Astrocyte (in vitro differentiated cells and primary cell): ENCODE measurements at regions not wholly inside any gene's neighbourhood (a gene's known extent, or its start where the extent isn't known, plus 50 kb on each side); places are given as distances from the start of the nearest gene placed in this dataset.

Experiments used
- DNase-seq: peaks from one replicate; pipeline ENCODE4 v3.0.0-alpha.2; 2010; ENCODE audit warnings: low read depth
- FAIRE-seq: peaks from 2 replicates; lab custom pipeline; 2011; peaks lifted over from hg19 to GRCh38; lab: Jason Lieb, UNC
- H2AFZ ChIP-seq: 2 replicates; pipeline ENCODE4 v1.6.0; 2012; ENCODE audit warnings: low read depth, low read length, inconsistent platforms
- H3K27ac ChIP-seq: 2 replicates; pipeline ENCODE4 v1.5.1; 2011; ENCODE audit warnings: low read depth, low read length, inconsistent platforms
- H3K27me3 ChIP-seq: 2 replicates; pipeline ENCODE4 v1.6.0; 2011; ENCODE audit warnings: low read length, inconsistent platforms; ENCODE audit not compliant: insufficient read depth
- H3K36me3 ChIP-seq: 2 replicates; pipeline ENCODE4 v1.5.1; 2011; ENCODE audit warnings: low read length, inconsistent platforms; ENCODE audit not compliant: insufficient read depth
- H3K4me1 ChIP-seq: 2 replicates; pipeline ENCODE4 v1.5.1; 2011; ENCODE audit warnings: low read length, inconsistent platforms; ENCODE audit not compliant: insufficient read depth
- H3K4me2 ChIP-seq: 2 replicates; pipeline ENCODE4 v1.6.0; 2012; ENCODE audit warnings: low read length, inconsistent platforms
- H3K4me3 ChIP-seq: 2 replicates; pipeline ENCODE4 v1.5.1; 2011; ENCODE audit warnings: low read depth, mild to moderate bottlenecking, low read length, inconsistent platforms; ENCODE audit not compliant: insufficient read depth
- H3K79me2 ChIP-seq: 2 replicates; pipeline ENCODE4 v1.6.0; 2012; ENCODE audit warnings: mild to moderate bottlenecking, low read length, inconsistent platforms; ENCODE audit not compliant: insufficient read depth
- H3K9ac ChIP-seq: 2 replicates; pipeline ENCODE4 v1.6.0; 2012; ENCODE audit warnings: mild to moderate bottlenecking, low read length, inconsistent platforms
- H3K9me3 ChIP-seq: 2 replicates; pipeline ENCODE4 v1.5.1; 2012; ENCODE audit warnings: low read depth, mild to moderate bottlenecking, low read length, inconsistent platforms; ENCODE audit not compliant: insufficient read depth
- H4K20me1 ChIP-seq: 2 replicates; pipeline ENCODE4 v1.6.0; 2012; ENCODE audit warnings: low read length, inconsistent platforms; ENCODE audit not compliant: insufficient read depth
- H3K27ac Mint-ChIP-seq: one replicate; pipeline ENCODE4 v1.8.0; 2021; ENCODE audit warnings: mild to moderate bottlenecking, mixed read lengths; ENCODE audit not compliant: unreplicated experiment
- H3K27me3 Mint-ChIP-seq: one replicate; pipeline ENCODE4 v1.8.0; 2021; ENCODE audit warnings: low read depth, mixed read lengths; ENCODE audit not compliant: unreplicated experiment
- H3K36me3 Mint-ChIP-seq: one replicate; pipeline ENCODE4 v1.8.0; 2021; ENCODE audit warnings: low read depth, mixed read lengths; ENCODE audit not compliant: unreplicated experiment
- H3K4me1 Mint-ChIP-seq: one replicate; pipeline ENCODE4 v1.8.0; 2021; ENCODE audit warnings: low read depth, mixed read lengths; ENCODE audit not compliant: unreplicated experiment
- H3K4me3 Mint-ChIP-seq: one replicate; pipeline ENCODE4 v1.8.0; 2021; ENCODE audit warnings: mild to moderate bottlenecking, moderate library complexity, mixed read lengths; ENCODE audit not compliant: unreplicated experiment
- H3K9me3 Mint-ChIP-seq: one replicate; pipeline ENCODE4 v1.8.0; 2021; ENCODE audit warnings: mild to moderate bottlenecking, mixed read lengths; ENCODE audit not compliant: unreplicated experiment
- EZH2 ChIP-seq: IDR thresholded peaks from 2 replicates; pipeline ENCODE4 v1.6.1; 2012; ENCODE audit warnings: mild to moderate bottlenecking, low read length, inconsistent platforms; ENCODE audit not compliant: insufficient read depth
- TF ChIP-seq, protein P1 (sequence below): IDR thresholded peaks from 2 replicates; pipeline ENCODE4 v1.5.1; 2011; ENCODE audit warnings: low read depth, mild to moderate bottlenecking, inconsistent platforms, low read length, moderate library complexity; ENCODE audit not compliant: insufficient read depth

- no peaks in the 10 kb centered on the region for H3K9me3 ChIP-seq
- TF ChIP-seq, protein P1, sequence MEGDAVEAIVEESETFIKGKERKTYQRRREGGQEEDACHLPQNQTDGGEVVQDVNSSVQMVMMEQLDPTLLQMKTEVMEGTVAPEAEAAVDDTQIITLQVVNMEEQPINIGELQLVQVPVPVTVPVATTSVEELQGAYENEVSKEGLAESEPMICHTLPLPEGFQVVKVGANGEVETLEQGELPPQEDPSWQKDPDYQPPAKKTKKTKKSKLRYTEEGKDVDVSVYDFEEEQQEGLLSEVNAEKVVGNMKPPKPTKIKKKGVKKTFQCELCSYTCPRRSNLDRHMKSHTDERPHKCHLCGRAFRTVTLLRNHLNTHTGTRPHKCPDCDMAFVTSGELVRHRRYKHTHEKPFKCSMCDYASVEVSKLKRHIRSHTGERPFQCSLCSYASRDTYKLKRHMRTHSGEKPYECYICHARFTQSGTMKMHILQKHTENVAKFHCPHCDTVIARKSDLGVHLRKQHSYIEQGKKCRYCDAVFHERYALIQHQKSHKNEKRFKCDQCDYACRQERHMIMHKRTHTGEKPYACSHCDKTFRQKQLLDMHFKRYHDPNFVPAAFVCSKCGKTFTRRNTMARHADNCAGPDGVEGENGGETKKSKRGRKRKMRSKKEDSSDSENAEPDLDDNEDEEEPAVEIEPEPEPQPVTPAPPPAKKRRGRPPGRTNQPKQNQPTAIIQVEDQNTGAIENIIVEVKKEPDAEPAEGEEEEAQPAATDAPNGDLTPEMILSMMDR, result no peak
- TF ChIP-seq EZH2, result no peak
- H3K4me3 Mint-ChIP-seq, result no peak overlapping the region
Observed at GRCh38 chr18:78929516-78929915, 50.1 kb upstream of the SALL3 start.

More at GRCh38 chr18:78929516-78929915, 50.1 kb upstream of the SALL3 start:
- Mint-ChIP-seq H3K4me1 (no peaks in the 10 kb centered on the region), H3K27me3 (peaks cover 3% of the 10 kb centered on the region), H3K36me3 (no peaks in the 10 kb centered on the region), H3K27ac (no peak overlapping the region), H3K9me3 (peaks cover 19% of the 10 kb centered on the region)
- no peak overlapping the region for H3K4me3 ChIP-seq
- H3K4me2 ChIP-seq, result no peak overlapping the region
- no peaks in the 10 kb centered on the region for H4K20me1 ChIP-seq
- H3K27me3 ChIP-seq, result no peaks in the 10 kb centered on the region
- no peak for FAIRE-seq
- H3K27ac ChIP-seq, result no peak overlapping the region
- H3K36me3 ChIP-seq, result no peaks in the 10 kb centered on the region
- H3K4me1 ChIP-seq, result no peaks in the 10 kb centered on the region
- no peak overlapping the region for H3K9ac ChIP-seq
- H3K79me2 ChIP-seq, result no peaks in the 10 kb centered on the region
- H2AFZ ChIP-seq, result no peak overlapping the region
- no peak for DNase-seq
